ENCODE measurements at regions not wholly inside any gene's neighbourhood (a gene's known extent, or its start where the extent isn't known, plus 50 kb on each side); places are given as distances from the start of the nearest gene placed in this dataset.

DNA sequence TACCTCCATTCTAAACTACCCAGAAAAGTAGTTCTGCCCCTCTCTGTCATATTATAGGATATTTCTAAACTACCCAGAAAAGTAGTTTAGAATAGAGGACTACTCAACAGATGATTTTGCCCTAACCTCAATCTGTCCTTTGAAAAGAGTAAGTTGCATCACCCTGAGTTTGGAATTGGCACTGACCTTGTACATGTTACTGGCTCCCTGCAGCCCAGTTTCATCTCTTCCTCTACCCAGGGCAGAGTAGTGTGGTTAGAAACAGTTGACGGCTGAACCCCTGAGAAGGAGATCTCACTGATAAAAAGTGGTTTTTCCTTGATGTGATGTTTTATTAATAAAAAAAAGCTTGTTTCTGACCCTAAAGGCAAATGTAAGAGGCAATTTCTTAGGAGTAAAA is 340.5 kb upstream of the NECTIN3 start:
- Mint-ChIP-seq H3K4me1 (no peaks in the 10 kb centered on the region), H3K36me3 (ENCODE audit: low read depth) (no peaks in the 10 kb centered on the region), H3K9me3 (no peaks in the 10 kb centered on the region), H3K27ac (no peak overlapping the region), H3K4me3 (no peak overlapping the region), H3K27me3 (ENCODE audit: low read depth, poor library complexity) (no peaks in the 10 kb centered on the region)
- TF ChIP-seq, protein P1, sequence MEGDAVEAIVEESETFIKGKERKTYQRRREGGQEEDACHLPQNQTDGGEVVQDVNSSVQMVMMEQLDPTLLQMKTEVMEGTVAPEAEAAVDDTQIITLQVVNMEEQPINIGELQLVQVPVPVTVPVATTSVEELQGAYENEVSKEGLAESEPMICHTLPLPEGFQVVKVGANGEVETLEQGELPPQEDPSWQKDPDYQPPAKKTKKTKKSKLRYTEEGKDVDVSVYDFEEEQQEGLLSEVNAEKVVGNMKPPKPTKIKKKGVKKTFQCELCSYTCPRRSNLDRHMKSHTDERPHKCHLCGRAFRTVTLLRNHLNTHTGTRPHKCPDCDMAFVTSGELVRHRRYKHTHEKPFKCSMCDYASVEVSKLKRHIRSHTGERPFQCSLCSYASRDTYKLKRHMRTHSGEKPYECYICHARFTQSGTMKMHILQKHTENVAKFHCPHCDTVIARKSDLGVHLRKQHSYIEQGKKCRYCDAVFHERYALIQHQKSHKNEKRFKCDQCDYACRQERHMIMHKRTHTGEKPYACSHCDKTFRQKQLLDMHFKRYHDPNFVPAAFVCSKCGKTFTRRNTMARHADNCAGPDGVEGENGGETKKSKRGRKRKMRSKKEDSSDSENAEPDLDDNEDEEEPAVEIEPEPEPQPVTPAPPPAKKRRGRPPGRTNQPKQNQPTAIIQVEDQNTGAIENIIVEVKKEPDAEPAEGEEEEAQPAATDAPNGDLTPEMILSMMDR (IDR thresholded peaks at IDR 0.05), result no peak
- no peak for DNase-seq

DNA sequence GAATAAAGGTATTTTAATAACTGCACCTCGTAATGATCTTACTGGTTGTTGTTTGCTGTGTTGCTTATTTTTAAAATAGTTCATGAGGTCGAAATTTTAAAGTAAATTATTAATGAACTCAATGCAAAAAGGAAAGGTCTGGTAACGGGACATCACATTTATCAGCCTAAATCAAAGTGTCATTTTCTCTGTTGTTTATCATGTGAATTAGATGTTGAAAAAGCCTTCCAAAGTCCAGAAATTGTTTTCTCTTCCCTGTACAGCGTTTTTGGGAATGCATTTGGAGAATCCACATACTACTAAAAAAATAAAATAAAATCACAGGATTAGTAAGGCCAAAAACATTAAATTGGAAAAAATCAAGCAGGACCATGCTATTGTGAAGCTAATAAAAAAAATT is 339.2 kb upstream of the NECTIN3 start:
- H3K9me3 Mint-ChIP-seq, result no peaks in the 10 kb centered on the region
- H3K4me1 Mint-ChIP-seq, result no peaks in the 10 kb centered on the region
- H3K36me3 Mint-ChIP-seq (ENCODE audit: low read depth), result no peaks in the 10 kb centered on the region
- peaks cover 3% of the 10 kb centered on the region for H3K27me3 Mint-ChIP-seq (ENCODE audit: low read depth, poor library complexity)
- H3K4me3 Mint-ChIP-seq, result no peak overlapping the region
- no peak for DNase-seq
- H3K27ac Mint-ChIP-seq, result no peak overlapping the region
- TF ChIP-seq, protein P1 (IDR thresholded peaks at IDR 0.05), result no peak

DNA sequence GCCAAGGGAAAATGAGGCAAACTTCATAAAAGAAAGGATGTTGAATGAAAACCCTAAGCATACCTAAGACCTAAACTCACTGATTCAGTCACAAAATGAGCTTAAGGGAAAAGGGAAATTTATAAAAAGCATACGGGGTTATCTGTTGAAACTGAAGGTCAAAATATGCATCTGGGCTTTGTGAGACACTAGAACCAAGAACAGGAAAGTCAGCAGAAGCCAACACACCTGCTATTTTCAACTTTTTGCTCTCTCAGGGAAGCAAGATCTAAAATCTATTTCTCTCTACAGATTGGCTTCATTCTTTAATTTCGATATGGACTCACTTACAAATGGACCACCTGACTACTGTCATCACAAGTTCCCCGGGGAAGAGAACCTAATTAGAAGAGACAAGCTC is 338.6 kb upstream of the NECTIN3 start:
- H3K4me3 Mint-ChIP-seq, result no peak overlapping the region
- H3K9me3 Mint-ChIP-seq, result no peaks in the 10 kb centered on the region
- H3K27me3 Mint-ChIP-seq (ENCODE audit: low read depth, poor library complexity), result peaks cover 3% of the 10 kb centered on the region
- H3K36me3 Mint-ChIP-seq (ENCODE audit: low read depth), result no peaks in the 10 kb centered on the region
- TF ChIP-seq, protein P1 (IDR thresholded peaks at IDR 0.05), result no peak
- H3K27ac Mint-ChIP-seq, result no peak overlapping the region
- DNase-seq, result no peak
- H3K4me1 Mint-ChIP-seq, result no peaks in the 10 kb centered on the region

DNA sequence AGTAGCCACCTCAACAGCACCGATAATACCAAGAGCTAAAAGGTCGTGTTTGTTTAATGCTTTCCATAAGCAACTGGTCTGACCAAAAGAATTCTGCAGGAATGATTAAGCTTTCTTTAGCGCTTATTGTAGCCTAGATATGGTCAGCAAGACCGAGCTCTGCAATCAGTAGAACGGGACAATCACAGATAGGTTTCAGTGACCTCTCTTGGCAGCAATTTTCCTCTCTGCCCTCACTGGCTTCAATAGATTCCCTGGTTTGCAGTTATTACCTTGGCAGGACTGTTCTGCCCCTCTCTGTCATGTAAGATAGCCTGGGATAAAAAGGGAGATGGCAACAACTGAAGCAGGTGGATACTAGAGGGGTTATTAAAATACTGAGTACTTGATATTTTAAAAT is 337.1 kb upstream of the NECTIN3 start:
- no peak for DNase-seq
- no peaks in the 10 kb centered on the region for H3K4me1 Mint-ChIP-seq

DNA sequence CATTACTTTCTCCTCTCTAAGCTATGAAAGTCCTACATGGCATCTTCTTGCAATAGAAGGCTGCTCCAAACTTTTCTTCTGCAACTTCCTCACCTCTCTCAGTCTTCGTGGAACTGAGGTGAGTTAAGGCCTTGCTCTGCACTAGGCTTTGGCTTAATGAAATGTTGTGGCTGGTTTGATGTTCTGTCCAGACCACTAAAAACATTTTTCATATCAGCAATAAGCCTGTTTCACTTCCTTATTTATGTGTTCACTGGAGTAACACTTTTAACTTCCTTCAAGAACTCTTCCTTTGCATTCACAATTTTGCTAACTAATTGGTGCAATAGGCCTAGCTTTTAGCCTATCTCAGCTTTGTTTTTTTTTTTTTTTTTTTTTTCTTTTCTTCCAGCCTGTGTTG is 335.3 kb upstream of the NECTIN3 start:
- no peak for DNase-seq
- Mint-ChIP-seq H3K4me1 (no peaks in the 10 kb centered on the region), H3K4me3 (no peak overlapping the region), H3K36me3 (ENCODE audit: low read depth) (no peaks in the 10 kb centered on the region), H3K9me3 (no peaks in the 10 kb centered on the region), H3K27me3 (ENCODE audit: low read depth, poor library complexity) (peaks cover 3% of the 10 kb centered on the region), H3K27ac (no peak overlapping the region)
- TF ChIP-seq, protein P1 (IDR thresholded peaks at IDR 0.05), result no peak

More for the DNA sequence above, 337.1 kb upstream of the NECTIN3 start:
- TF ChIP-seq, protein P1 (IDR thresholded peaks at IDR 0.05), result no peak
- no peak overlapping the region for H3K4me3 Mint-ChIP-seq
- no peaks in the 10 kb centered on the region for H3K36me3 Mint-ChIP-seq (ENCODE audit: low read depth)
- H3K9me3 Mint-ChIP-seq, result no peaks in the 10 kb centered on the region
- no peak overlapping the region for H3K27ac Mint-ChIP-seq
- peaks cover 3% of the 10 kb centered on the region for H3K27me3 Mint-ChIP-seq (ENCODE audit: low read depth, poor library complexity)

DNA sequence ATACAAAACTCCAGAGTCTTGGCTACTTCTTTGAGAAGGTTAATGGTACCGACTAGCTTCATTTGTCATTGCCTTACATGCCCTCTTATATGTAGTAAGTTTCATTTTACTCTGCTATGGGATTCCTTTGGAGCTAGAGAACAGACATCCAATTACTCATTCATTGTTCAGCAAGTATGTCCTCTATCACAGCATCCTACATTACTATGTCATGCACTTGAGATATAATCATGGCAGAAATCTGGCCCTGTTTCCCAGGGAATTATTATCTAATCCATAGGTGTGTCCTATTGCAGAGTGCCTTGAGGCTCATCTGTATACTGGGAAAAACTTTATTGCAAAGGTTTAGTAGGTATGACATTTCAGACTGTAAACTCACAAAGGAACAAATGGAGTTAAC is 333.1 kb upstream of the NECTIN3 start:
- peaks cover 3% of the 10 kb centered on the region for H3K27me3 Mint-ChIP-seq (ENCODE audit: low read depth, poor library complexity)

More for the DNA sequence above, 333.1 kb upstream of the NECTIN3 start:
- TF ChIP-seq, protein P1 (IDR thresholded peaks at IDR 0.05), result no peak
- Mint-ChIP-seq H3K4me3 (no peak overlapping the region), H3K9me3 (no peaks in the 10 kb centered on the region), H3K4me1 (peaks cover 9% of the 10 kb centered on the region), H3K36me3 (ENCODE audit: low read depth) (no peaks in the 10 kb centered on the region), H3K27ac (no peak overlapping the region)
- no peak for DNase-seq
